Breast epithelium (tissue), 3 donors: ENCODE measurements at regions not wholly inside any gene's neighbourhood (a gene's known extent, or its start where the extent isn't known, plus 50 kb on each side); places are given as distances from the start of the nearest gene placed in this dataset.

Experiments used
- CTCF ChIP-seq, 3 donors: fragments of 450-650 bp; IDR thresholded peaks; one replicate each; pipeline ENCODE4 v1.5.1; 2016 to 2017; ENCODE audit warnings: antibody characterized with exemption in 3 of 3, mild to moderate bottlenecking in 3 of 3, moderate library complexity in 3 of 3
- POLR2A ChIP-seq: fragments of 450-650 bp; IDR thresholded peaks from one replicate; pipeline ENCODE4 v1.6.1; 2016; ENCODE audit warnings: antibody characterized with exemption, mild to moderate bottlenecking, moderate library complexity

GRCh38 chr2:2871480-2872308 is 505.9 kb downstream of the EIPR1 start:
- no peak for TF ChIP-seq POLR2A
- TF ChIP-seq CTCF (IDR thresholded peaks at IDR 0.05) = no peak
